SK-N-SH (cell line): ENCODE measurements at regions not wholly inside any gene's neighbourhood (a gene's known extent, or its start where the extent isn't known, plus 50 kb on each side); places are given as distances from the start of the nearest gene placed in this dataset.

Experiments
- EZH2phosphoT487 ChIP-seq: fragments of 200-600 bp; sonication (generic); IDR thresholded peaks from 2 replicates; pipeline ENCODE4 v1.6.1; 2017; ENCODE audit warnings: low read depth, mixed run types, mild to moderate bottlenecking, antibody characterized with exemption, moderate library complexity, borderline replicate concordance
- GABPA ChIP-seq: IDR thresholded peaks from 2 replicates; pipeline ENCODE4 v1.4.0; 2012; ENCODE audit warnings: low read depth, mild to moderate bottlenecking
- GATA2 ChIP-seq: sonication (generic); formaldehyde crosslinking; IDR thresholded peaks from 2 replicates; pipeline ENCODE4 v1.5.0; 2020; ENCODE audit warnings: mild to moderate bottlenecking, missing genetic modification reagents
- POLR2AphosphoS5 ChIP-seq: IDR thresholded peaks from 2 replicates; pipeline ENCODE4 v1.6.1; 2012; ENCODE audit warnings: low read depth, low read length
- RAD21 ChIP-seq: IDR thresholded peaks from 2 replicates; pipeline ENCODE4 v1.6.1; 2012; ENCODE audit warnings: mild to moderate bottlenecking, low read length
- RFX5 ChIP-seq: IDR thresholded peaks from 2 replicates; pipeline ENCODE4 v1.6.1; 2012; ENCODE audit warnings: mild to moderate bottlenecking, improper control_type of control experiment, low read length
- RXRA ChIP-seq: IDR thresholded peaks from 2 replicates; pipeline ENCODE4 v1.4.0; 2012; ENCODE audit warnings: low read depth, mild to moderate bottlenecking, borderline replicate concordance
- TAF1 ChIP-seq: IDR thresholded peaks from 2 replicates; pipeline ENCODE4 v1.6.1; 2012; ENCODE audit warnings: low read depth, mild to moderate bottlenecking, low read length, moderate library complexity, borderline replicate concordance
- YY1 ChIP-seq: IDR thresholded peaks from 2 replicates; pipeline ENCODE4 v1.4.0; 2012; ENCODE audit warnings: low read depth, mild to moderate bottlenecking
- TF ChIP-seq, protein P1 (sequence below): fragments of 200-600 bp; sonication (generic); IDR thresholded peaks from 2 replicates; pipeline ENCODE4 v1.6.1; 2017; ENCODE audit warnings: antibody characterized with exemption, mild to moderate bottlenecking, moderate library complexity
- TF ChIP-seq, protein P2 (sequence below): IDR thresholded peaks from 2 replicates; pipeline ENCODE4; 2012

DNA sequence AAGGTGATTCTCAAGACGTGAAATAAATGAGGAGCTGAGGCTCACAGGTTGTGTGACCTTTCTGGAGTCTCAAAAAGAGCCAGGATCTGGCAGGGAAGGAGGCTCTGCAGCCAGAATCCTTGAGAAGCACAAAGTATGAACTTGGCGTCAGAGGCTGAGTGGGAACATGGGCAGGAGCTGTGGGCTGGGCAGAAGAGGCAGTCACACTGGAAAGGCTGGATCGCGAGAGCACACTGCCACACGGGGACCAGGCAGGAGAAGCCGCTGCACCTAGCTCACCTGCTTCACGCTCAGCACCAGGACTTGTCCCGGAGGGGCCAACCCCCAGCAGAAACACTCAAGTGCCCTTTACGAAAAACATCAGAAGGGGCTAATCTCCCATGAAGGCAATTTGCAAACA is 535.0 kb downstream of the TNS3 start:
- TF ChIP-seq, protein P1, sequence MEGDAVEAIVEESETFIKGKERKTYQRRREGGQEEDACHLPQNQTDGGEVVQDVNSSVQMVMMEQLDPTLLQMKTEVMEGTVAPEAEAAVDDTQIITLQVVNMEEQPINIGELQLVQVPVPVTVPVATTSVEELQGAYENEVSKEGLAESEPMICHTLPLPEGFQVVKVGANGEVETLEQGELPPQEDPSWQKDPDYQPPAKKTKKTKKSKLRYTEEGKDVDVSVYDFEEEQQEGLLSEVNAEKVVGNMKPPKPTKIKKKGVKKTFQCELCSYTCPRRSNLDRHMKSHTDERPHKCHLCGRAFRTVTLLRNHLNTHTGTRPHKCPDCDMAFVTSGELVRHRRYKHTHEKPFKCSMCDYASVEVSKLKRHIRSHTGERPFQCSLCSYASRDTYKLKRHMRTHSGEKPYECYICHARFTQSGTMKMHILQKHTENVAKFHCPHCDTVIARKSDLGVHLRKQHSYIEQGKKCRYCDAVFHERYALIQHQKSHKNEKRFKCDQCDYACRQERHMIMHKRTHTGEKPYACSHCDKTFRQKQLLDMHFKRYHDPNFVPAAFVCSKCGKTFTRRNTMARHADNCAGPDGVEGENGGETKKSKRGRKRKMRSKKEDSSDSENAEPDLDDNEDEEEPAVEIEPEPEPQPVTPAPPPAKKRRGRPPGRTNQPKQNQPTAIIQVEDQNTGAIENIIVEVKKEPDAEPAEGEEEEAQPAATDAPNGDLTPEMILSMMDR = no peak
- TF ChIP-seq, protein P2, sequence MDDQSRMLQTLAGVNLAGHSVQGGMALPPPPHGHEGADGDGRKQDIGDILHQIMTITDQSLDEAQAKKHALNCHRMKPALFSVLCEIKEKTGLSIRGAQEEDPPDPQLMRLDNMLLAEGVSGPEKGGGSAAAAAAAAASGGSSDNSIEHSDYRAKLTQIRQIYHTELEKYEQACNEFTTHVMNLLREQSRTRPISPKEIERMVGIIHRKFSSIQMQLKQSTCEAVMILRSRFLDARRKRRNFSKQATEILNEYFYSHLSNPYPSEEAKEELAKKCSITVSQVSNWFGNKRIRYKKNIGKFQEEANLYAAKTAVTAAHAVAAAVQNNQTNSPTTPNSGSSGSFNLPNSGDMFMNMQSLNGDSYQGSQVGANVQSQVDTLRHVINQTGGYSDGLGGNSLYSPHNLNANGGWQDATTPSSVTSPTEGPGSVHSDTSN = no peak
- TF ChIP-seq TAF1 (no peak), GABPA (no peak), POLR2AphosphoS5 (no peak), RFX5 (no peak), RXRA (no peak), RAD21 (no peak), YY1 (no peak), EZH2phosphoT487 (no peak), GATA2 (CRISPR knock-in tag) (no peak)
